Esophagus (tissue), 2 donors: ENCODE measurements at regions not wholly inside any gene's neighbourhood (a gene's known extent, or its start where the extent isn't known, plus 50 kb on each side); places are given as distances from the start of the nearest gene placed in this dataset.
"Not testable (repeated sequence)": the region's sequence is repeated elsewhere in the genome, so short reads cannot be mapped to it uniquely, and the experiment has no call there.

Experiments used
- H3K27ac ChIP-seq, 2 donors: one replicate each; pipeline ENCODE4 v1.5.1; 2013; ENCODE audit warnings: low read depth in 2 of 2, mild to moderate bottlenecking in 2 of 2, inconsistent platforms in 1 of 2, low read length in 1 of 2, moderate library complexity in 1 of 2
- H3K27me3 ChIP-seq, 2 donors: one replicate each; pipeline ENCODE4 v1.6.1; 2013; ENCODE audit warnings: low read length in 2 of 2, control low read depth in 1 of 2, mild to moderate bottlenecking in 1 of 2; ENCODE audit not compliant: insufficient read depth in 2 of 2, control insufficient read depth in 1 of 2
- H3K36me3 ChIP-seq, 2 donors: one replicate each; pipeline ENCODE4 v1.6.1; 2013; ENCODE audit warnings: low read length in 1 of 2; ENCODE audit not compliant: control insufficient read depth in 2 of 2, insufficient read depth in 2 of 2
- H3K4me1 ChIP-seq, 2 donors: one replicate each; pipeline ENCODE4 v1.6.1; 2013; ENCODE audit warnings: low read length in 1 of 2; ENCODE audit not compliant: control insufficient read depth in 2 of 2, insufficient read depth in 2 of 2
- H3K4me3 ChIP-seq, 2 donors: one replicate each; pipeline ENCODE4 v1.5.1; 2013; ENCODE audit warnings: low read length in 2 of 2, mild to moderate bottlenecking in 2 of 2, low read depth in 1 of 2, moderate library complexity in 1 of 2
- H3K9me3 ChIP-seq, 2 donors: one replicate each; pipeline ENCODE4 v1.6.1; 2013; ENCODE audit warnings: mild to moderate bottlenecking in 2 of 2, low read depth in 1 of 2, low read length in 1 of 2, moderate library complexity in 1 of 2; ENCODE audit not compliant: control insufficient read depth in 2 of 2, insufficient read depth in 1 of 2
- WGBS, 2 donors: extraction: QIAGEN DNeasy Blood & Tissue Kit; methylation state at CpG; one replicate each; pipeline ENCODE4 v1.1.7; 2013; 5-methylcytosine and 5-hydroxymethylcytosine counted together
- donor health status: healthy with polysubstance abuse.
- donor health status: Bipolar disorder and iron deficiency.

- Histone ChIP-seq H3K27me3 (no peaks in the 10 kb centered on the region), H3K36me3 (no peaks in the 10 kb centered on the region), H3K9me3 (peaks cover 3 to 12% of the 10 kb centered on the region in 2 donors), H3K27ac (no peak overlapping the region), H3K4me3 (no peak overlapping the region), H3K4me1 (peaks cover 3 to 11% of the 10 kb centered on the region in 2 donors)
- WGBS, 2 donors: 85% methylated on average over 15 of the region's 15 CpGs
Measured at GRCh38 chr2:240384711-240385450, 50.6 kb upstream of the GPC1 start.

GRCh38 chr2:240385451-240386161 is 49.9 kb upstream of the GPC1 start:
- Histone ChIP-seq H3K9me3 (peaks cover 3 to 12% of the 10 kb centered on the region in 2 donors), H3K27ac (peak overlapping the region in 1 of 2 donors; percentile 36), H3K4me1 (peaks cover 3 to 11% of the 10 kb centered on the region in 2 donors)
- H3K4me3 ChIP-seq, H3K27me3 ChIP-seq, H3K36me3 ChIP-seq: not testable (repeated sequence)
- WGBS, 2 donors: 61 to 80% methylated on average over 3 of the region's 3 CpGs
